HG02884 (cell line): ENCODE measurements at regions not wholly inside any gene's neighbourhood (a gene's known extent, or its start where the extent isn't known, plus 50 kb on each side); places are given as distances from the start of the nearest gene placed in this dataset.
A peak's percentile ranks its signal among the peaks of the same experiment; 100 is the strongest.

Experiments
- ATAC-seq: cut with Tn5 transposase; IDR thresholded peaks from one replicate; pipeline ENCODE4 v1.9.1; 2021; ENCODE audit warnings: mild to moderate bottlenecking, moderate library complexity; ENCODE audit not compliant: unreplicated experiment

GRCh38 chr6:163835439-163836171 is 421.1 kb downstream of the QKI start:
- no peak for ATAC-seq

- ATAC-seq, result no peak
Measured at GRCh38 chr6:163834226-163834970, 419.9 kb downstream of the QKI start.

GRCh38 chr6:163831736-163832135 is 417.2 kb downstream of the QKI start:
- no peak for ATAC-seq

DNA sequence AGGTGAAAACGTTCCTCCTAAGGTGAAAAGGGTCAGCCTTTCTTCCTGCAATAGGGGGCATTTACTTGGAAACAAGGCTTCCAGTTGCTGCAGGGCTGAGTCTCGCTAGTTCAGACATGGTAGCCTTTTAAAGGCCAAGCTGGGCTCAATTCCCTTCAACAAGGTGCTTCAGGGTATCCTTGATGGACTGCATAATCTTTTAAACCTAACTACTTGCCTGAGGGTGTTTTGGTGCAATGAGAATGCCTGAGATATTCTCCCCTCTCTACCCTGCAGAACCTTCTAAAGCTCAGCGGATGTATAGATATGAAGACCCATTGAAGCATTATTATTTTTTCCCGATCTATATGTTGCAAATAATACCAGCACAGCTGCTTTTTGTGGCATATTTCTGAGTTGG is 416.1 kb downstream of the QKI start:
- no peak for ATAC-seq

- no peak for ATAC-seq
Measured at GRCh38 chr6:163828038-163828795, 413.7 kb downstream of the QKI start.

DNA sequence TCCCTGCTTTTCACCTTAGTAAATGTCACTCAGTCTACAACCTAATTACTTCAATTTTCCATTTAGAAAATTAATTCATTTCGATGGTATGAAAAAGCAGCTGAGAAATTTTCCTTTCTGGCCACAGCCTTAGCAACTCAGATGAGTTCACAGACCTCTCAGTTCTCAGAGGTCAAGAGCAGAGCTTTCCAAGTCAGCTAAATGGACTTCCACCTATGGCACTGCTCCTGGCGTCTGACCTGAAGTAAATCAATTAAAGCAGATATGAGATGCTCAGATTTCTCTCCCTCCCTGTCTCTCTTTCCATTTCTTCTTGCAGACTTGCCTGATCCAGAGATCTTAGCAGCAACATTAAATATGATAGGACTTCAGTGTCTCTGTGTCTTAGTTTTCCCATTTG is 412.6 kb downstream of the QKI start:
- no peak for ATAC-seq

- ATAC-seq, result no peak
Measured at GRCh38 chr6:163826629-163827028, 412.1 kb downstream of the QKI start.

DNA sequence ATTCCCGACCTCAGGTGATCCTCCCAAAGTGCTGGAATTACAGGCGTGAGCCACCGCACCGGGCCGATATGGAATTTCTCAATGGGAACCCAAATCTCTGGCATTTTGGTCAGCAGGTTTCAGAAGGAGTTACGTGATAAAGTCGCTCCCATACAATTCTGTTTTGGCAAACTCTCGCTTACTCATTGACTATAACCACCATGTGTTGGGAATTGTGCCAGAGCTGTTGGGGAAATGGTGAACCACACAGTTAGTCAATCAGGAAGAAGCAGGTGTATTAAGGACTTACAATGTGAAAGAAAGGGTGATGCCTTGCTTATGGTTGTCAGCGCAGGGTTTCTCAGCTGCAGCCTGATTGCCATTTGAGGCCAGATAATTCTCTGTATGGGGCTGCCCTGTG is 410.5 kb downstream of the QKI start:
- no peak for ATAC-seq

DNA sequence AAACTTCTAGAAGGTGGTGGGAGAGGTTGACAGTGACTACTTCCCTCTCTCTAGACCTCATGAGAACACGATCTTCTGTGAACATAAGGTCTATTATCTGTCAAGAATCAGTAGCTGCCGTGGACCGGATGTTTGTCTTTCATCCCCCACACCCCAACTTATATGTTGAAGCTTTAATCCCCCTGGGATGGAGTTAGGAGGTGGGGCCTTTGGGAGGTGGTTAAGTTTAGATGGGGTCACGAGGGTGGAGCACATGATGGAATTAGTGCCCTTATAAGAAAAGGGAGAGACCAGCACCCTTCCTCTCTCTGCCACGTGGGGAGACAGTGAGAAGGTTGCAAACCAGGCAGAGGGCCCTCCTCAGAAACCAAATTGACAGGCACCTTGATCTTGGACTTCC is 409.1 kb downstream of the QKI start:
- no peak for ATAC-seq

DNA sequence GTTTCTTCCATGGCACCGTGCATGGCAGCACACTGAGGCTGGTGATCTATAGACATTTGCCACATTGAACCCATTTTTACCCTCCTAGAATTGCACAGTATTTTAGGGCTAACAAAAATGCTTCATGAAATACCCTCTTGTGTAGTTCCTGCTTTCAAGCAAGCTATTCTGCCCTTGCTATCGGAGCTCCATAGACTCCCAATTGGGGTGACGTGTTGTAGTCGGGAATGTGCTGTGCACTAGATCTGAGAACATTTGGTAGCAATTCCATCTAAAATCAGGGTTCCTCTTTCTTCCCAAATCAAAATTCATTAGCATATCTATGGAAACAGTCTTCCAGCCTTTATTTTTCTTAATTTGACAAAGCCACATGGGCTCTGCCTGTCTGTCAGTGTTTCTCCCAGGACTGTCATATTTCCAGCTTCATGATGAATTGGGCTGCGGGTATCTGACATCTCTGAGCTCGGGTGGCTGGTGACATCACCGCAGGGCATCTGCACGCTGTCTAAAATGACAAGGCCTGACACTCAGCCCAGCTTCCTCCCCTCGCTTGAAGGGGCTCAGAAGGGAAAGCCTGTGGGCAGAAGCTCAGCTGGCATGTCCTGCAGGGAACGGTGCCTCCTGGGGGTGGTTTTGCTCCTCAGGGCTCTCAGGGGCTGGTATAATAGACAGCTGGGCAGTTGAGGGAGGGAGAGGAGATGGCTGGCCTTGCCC is 406.4 kb downstream of the QKI start:
- ATAC-seq, result no peak

DNA sequence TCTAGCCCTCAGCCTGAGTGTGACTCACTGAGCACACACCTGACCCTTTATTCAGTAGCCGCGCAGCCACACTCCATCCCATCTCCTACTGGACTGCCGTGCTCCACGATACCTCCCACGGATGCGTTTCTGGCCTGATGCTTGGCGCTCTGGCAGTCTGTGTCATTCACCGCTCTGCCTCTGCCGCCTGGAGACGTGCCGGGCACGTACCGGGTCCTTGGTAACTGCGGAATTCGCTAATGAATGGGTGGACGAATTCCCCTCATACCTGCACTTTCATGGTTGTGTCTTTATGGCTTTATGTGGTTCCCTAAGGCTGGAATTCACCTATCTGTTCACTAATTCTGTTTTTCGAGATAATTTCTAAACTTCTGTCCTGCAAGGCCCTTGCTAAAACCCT is 405.7 kb downstream of the QKI start:
- no peak for ATAC-seq

- ATAC-seq, result no peak
Measured at GRCh38 chr6:163818719-163819118, 404.2 kb downstream of the QKI start.

- ATAC-seq, result no peak
Measured at GRCh38 chr6:163816441-163816840, 401.9 kb downstream of the QKI start.

DNA sequence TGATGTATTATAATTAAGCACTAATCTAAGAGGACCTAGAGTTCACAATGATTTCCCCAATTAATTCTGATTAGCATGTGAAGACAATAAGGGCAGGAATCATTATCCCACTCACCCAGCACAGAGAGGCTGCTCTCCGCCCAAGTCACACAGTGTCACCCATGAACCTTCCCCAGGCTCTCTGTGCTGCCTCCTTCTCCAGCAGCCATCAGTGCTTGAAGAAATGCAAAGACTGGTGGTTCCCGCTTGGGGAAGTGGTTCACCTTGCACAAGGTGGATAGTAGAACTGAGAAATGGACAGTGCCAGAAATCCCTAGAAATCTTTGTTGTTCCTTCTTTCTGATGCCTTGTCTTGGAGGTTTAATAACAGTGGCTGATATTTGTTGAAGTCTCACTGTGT is 401.3 kb downstream of the QKI start:
- ATAC-seq, result no peak

DNA sequence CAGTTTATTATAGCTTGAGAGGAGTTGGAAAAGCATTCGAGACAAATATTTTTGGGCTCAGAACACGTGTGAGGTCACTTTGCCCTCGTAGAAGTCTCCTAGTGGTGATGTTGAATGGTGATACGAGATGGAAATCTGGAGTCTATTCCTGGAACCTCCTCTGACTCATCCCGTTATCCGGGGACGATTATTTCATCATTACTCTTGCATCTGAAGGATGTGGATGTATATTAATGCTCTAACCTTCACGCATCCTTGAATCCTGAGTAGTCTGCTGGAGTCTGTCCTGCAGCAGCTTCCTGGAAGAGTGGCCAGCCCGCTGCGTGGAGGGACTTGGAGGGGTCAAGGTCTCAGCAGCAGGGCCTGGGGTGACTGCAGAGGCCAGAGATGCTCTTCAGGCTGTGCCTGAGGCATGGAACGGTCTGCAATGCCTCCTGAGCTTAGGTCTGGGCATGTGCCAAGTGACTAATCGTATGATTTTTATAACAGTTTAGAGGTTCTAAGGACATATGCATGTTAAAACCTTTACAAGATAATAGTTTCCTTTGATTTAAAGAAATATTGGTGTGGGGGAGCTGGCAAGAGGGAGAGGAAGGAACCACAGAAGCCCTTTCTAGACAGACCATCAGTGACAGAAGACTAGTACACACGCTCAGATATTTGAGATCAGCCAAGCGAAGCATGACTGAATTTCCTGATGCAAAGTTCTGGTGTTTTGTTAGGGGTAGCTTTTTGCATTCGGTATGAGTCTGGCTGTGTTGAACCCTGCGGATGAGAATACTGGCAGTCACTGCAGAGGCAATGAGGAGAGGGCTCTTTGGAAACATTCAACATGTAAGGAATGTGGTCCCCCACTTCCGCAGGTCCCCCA is 400.2 kb downstream of the QKI start:
- peak; percentile 69 for ATAC-seq

GRCh38 chr6:163813979-163814493 is 399.5 kb downstream of the QKI start:
- no peak for ATAC-seq

DNA sequence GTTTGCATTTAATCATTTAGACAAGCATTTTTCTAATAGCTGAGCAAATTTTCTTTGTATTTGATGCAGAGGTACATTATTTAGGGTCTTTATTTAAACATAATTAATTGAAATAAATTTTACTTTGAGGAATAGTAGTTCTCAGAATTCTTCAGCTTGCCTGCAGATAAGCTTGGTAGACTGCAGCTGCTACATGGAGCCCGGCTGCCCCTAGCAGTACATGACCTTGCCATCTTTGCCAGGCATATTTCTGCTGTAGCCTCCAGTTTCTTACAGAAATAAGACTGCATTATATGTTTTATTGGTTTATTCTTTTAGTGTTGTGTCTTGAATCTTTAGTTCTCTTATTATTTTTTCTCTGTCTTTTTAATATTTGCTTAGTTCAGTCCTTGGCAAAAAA is 396.8 kb downstream of the QKI start:
- ATAC-seq, result no peak

DNA sequence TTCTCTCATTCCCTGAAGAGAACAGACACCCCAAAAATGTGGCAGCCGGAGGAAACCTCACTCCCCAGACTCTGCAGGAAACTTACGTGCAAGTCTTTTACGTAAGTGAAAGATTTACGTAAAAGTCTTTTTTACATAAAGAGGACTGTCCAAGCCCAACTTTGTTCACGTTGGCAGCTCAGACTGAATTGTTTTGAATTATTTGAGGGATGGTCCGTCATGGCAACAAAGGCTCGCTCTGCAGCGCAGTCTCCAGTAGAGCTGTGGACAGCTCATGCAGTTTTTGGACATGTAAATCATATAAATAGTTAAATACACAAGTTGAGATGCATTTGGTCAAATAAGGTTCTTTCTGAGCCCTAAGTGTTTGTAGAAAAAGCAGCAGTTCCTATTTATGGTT is 394.8 kb downstream of the QKI start:
- no peak for ATAC-seq

GRCh38 chr6:163808871-163809270 is 394.4 kb downstream of the QKI start:
- ATAC-seq, result no peak

DNA sequence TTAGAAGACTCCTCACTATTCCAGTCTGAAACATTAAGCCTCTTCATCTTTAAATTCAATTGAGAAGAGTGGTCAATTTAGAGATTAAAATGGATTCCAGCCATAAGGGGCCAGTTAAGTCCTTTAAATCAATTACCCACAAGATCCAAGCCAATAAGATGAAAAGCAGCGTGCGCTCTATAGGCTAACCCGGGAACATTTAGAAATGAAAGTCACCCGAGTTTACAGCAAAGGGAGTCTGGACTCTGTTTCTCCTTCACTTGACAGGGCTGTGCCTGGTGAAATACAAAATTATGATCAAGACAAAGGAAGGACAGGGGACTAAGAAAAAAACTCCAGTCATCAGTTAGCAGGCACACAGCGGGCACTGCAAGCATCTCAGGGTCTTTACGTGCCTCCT is 393.7 kb downstream of the QKI start:
- no peak for ATAC-seq
